ENCODE measurements at regions not wholly inside any gene's neighbourhood (a gene's known extent, or its start where the extent isn't known, plus 50 kb on each side); places are given as distances from the start of the nearest gene placed in this dataset.
"Not testable (repeated sequence)": the region's sequence is repeated elsewhere in the genome, so short reads cannot be mapped to it uniquely, and the experiment has no call there.

GRCh38 chr12:73677520-73678291, 859.9 kb upstream of the ATXN7L3B start:
- H3K9me3 Mint-ChIP-seq, result peaks cover 15% of the 10 kb centered on the region in 2 donors
- ATAC-seq (no peak), DNase-seq (no peak)
- Histone ChIP-seq H3K27me3 (ENCODE audit: control insufficient read depth, insufficient read depth, low read length) (no peaks in the 10 kb centered on the region), H3K27ac (ENCODE audit: low read length) (no peak overlapping the region), H3K36me3 (ENCODE audit: control insufficient read depth, insufficient read depth, low read length) (no peaks in the 10 kb centered on the region), H3K4me3 (ENCODE audit: low read length) (no peak overlapping the region), H3K4me1 (ENCODE audit: control insufficient read depth, insufficient read depth, low read length) (no peaks in the 10 kb centered on the region), H3K9me3 (ENCODE audit: control insufficient read depth, insufficient read depth, low read length) (no peaks in the 10 kb centered on the region)
- H3K36me3 Mint-ChIP-seq, result no peaks in the 10 kb centered on the region
- TF ChIP-seq, protein P1, sequence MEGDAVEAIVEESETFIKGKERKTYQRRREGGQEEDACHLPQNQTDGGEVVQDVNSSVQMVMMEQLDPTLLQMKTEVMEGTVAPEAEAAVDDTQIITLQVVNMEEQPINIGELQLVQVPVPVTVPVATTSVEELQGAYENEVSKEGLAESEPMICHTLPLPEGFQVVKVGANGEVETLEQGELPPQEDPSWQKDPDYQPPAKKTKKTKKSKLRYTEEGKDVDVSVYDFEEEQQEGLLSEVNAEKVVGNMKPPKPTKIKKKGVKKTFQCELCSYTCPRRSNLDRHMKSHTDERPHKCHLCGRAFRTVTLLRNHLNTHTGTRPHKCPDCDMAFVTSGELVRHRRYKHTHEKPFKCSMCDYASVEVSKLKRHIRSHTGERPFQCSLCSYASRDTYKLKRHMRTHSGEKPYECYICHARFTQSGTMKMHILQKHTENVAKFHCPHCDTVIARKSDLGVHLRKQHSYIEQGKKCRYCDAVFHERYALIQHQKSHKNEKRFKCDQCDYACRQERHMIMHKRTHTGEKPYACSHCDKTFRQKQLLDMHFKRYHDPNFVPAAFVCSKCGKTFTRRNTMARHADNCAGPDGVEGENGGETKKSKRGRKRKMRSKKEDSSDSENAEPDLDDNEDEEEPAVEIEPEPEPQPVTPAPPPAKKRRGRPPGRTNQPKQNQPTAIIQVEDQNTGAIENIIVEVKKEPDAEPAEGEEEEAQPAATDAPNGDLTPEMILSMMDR (IDR thresholded peaks at IDR 0.05), result no peak
- intact Hi-C loops (cut with micrococcal nuclease), result no loop called here
- 82% methylated on average over 4 of the region's 4 CpGs for WGBS (ENCODE audit: insufficient coverage)
- no peak overlapping the region for H3K4me3 Mint-ChIP-seq
- no peaks in the 10 kb centered on the region for H3K27me3 Mint-ChIP-seq (ENCODE audit: low read depth in 2 of 2)
- no peak overlapping the region for H3K27ac Mint-ChIP-seq
- H3K4me1 Mint-ChIP-seq, result no peaks in the 10 kb centered on the region

GRCh38 chr12:73678335-73678734, 859.3 kb upstream of the ATXN7L3B start:
- H3K36me3 ChIP-seq (ENCODE audit: control insufficient read depth, insufficient read depth, low read length), result no peaks in the 10 kb centered on the region

GRCh38 chr12:73699318-73699717, 838.3 kb upstream of the ATXN7L3B start:
- ATAC-seq (no peak), DNase-seq (no peak)
- H3K36me3 ChIP-seq (ENCODE audit: control insufficient read depth, insufficient read depth, low read length), result no peaks in the 10 kb centered on the region
- H3K4me3 ChIP-seq (ENCODE audit: low read length), result no peak overlapping the region
- H3K9me3 ChIP-seq (ENCODE audit: control insufficient read depth, insufficient read depth, low read length), result peaks cover 9% of the 10 kb centered on the region
- no peaks in the 10 kb centered on the region for H3K4me1 ChIP-seq (ENCODE audit: control insufficient read depth, insufficient read depth, low read length)
- Mint-ChIP-seq H3K9me3 (peaks cover 2 to 7% of the 10 kb centered on the region in 2 donors), H3K4me3 (no peak overlapping the region), H3K36me3 (no peaks in the 10 kb centered on the region), H3K27ac (no peak overlapping the region), H3K4me1 (no peaks in the 10 kb centered on the region), H3K27me3 (ENCODE audit: low read depth in 2 of 2) (no peaks in the 10 kb centered on the region)
- H3K27me3 ChIP-seq (ENCODE audit: control insufficient read depth, insufficient read depth, low read length), result no peaks in the 10 kb centered on the region
- intact Hi-C loops (cut with micrococcal nuclease), result no loop called here
- TF ChIP-seq, protein P1 (IDR thresholded peaks at IDR 0.05), result no peak
- 88% methylated on average over 1 of the region's 1 CpG for WGBS (ENCODE audit: insufficient coverage)
- H3K27ac ChIP-seq (ENCODE audit: low read length), result no peak overlapping the region

More at GRCh38 chr12:73678335-73678734, 859.3 kb upstream of the ATXN7L3B start:
- no peaks in the 10 kb centered on the region for H3K36me3 Mint-ChIP-seq
- H3K4me1 Mint-ChIP-seq, result no peaks in the 10 kb centered on the region
- H3K4me3 Mint-ChIP-seq, result no peak overlapping the region
- intact Hi-C loops (cut with micrococcal nuclease), result no loop called here
- H3K4me1 ChIP-seq (ENCODE audit: control insufficient read depth, insufficient read depth, low read length), result no peaks in the 10 kb centered on the region
- H3K27ac ChIP-seq (ENCODE audit: low read length), result no peak overlapping the region
- DNase-seq, result no peak
- no peaks in the 10 kb centered on the region for H3K27me3 ChIP-seq (ENCODE audit: control insufficient read depth, insufficient read depth, low read length)
- no peak for ATAC-seq
- H3K27ac Mint-ChIP-seq, result no peak overlapping the region
- H3K27me3 Mint-ChIP-seq (ENCODE audit: low read depth in 2 of 2), result no peaks in the 10 kb centered on the region
- H3K9me3 Mint-ChIP-seq, result peaks cover 13 to 14% of the 10 kb centered on the region in 2 donors
- TF ChIP-seq, protein P1 (IDR thresholded peaks at IDR 0.05), result no peak
- no peak overlapping the region for H3K4me3 ChIP-seq (ENCODE audit: low read length)
- H3K9me3 ChIP-seq (ENCODE audit: control insufficient read depth, insufficient read depth, low read length), result no peaks in the 10 kb centered on the region
- 100% methylated on average over 3 of the region's 3 CpGs for WGBS (ENCODE audit: insufficient coverage)

- Histone ChIP-seq H3K27me3 (ENCODE audit: control insufficient read depth, insufficient read depth, low read length) (no peaks in the 10 kb centered on the region), H3K4me3 (ENCODE audit: low read length) (no peak overlapping the region), H3K9me3 (ENCODE audit: control insufficient read depth, insufficient read depth, low read length) (no peaks in the 10 kb centered on the region), H3K27ac (ENCODE audit: low read length) (no peak overlapping the region), H3K36me3 (ENCODE audit: control insufficient read depth, insufficient read depth, low read length) (no peaks in the 10 kb centered on the region), H3K4me1 (ENCODE audit: control insufficient read depth, insufficient read depth, low read length) (no peaks in the 10 kb centered on the region)
- ATAC-seq (no peak), DNase-seq (no peak)
- intact Hi-C loops (cut with micrococcal nuclease), result no loop called here
- Mint-ChIP-seq H3K36me3 (no peaks in the 10 kb centered on the region), H3K4me3 (no peak overlapping the region), H3K4me1 (no peaks in the 10 kb centered on the region), H3K9me3 (peaks cover 11 to 12% of the 10 kb centered on the region in 2 donors), H3K27ac (no peak overlapping the region), H3K27me3 (ENCODE audit: low read depth in 2 of 2) (no peaks in the 10 kb centered on the region)
- WGBS (ENCODE audit: insufficient coverage), result no CpG with 5 or more reads among the region's 2 CpGs
- TF ChIP-seq, protein P1 (IDR thresholded peaks at IDR 0.05), result no peak
Observed at GRCh38 chr12:73714655-73715054, 823.0 kb upstream of the ATXN7L3B start.

DNA sequence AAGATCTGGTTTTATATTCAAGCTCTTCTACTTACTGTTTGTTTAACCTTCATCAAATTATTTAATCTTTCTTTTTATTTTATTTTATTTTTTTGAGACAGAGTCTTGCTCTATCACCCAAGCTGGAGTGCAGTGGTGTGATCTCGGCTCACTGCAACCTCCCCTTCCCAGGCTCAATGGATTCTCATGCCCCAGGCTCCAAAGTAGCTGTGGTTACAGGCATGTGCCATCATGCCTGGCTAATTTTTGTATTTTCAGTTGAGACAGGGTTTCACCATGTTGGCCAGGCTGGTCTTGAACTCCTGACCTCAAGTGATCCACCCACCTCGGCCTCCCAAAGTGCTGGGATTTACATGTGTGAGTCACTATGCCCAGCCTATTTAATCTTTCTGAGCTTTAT, 821.5 kb upstream of the ATXN7L3B start:
- H3K27ac Mint-ChIP-seq; H3K27me3 Mint-ChIP-seq (ENCODE audit: low read depth in 2 of 2); ATAC-seq; H3K27ac ChIP-seq (ENCODE audit: low read length); H3K27me3 ChIP-seq (ENCODE audit: control insufficient read depth, insufficient read depth, low read length); H3K36me3 ChIP-seq (ENCODE audit: control insufficient read depth, insufficient read depth, low read length); H3K4me3 ChIP-seq (ENCODE audit: low read length); H3K4me1 ChIP-seq (ENCODE audit: control insufficient read depth, insufficient read depth, low read length); H3K4me1 Mint-ChIP-seq; H3K36me3 Mint-ChIP-seq; H3K9me3 ChIP-seq (ENCODE audit: control insufficient read depth, insufficient read depth, low read length); H3K4me3 Mint-ChIP-seq; intact Hi-C loops (cut with micrococcal nuclease); DNase-seq: not testable (repeated sequence)
- peaks cover 10 to 11% of the 10 kb centered on the region in 2 donors for H3K9me3 Mint-ChIP-seq
- 50% methylated on average over 2 of the region's 2 CpGs for WGBS (ENCODE audit: insufficient coverage)

All from natural killer cell (primary cell).